Endothelial cell of umbilical vein (primary cell): ENCODE measurements at regions not wholly inside any gene's neighbourhood (a gene's known extent, or its start where the extent isn't known, plus 50 kb on each side); places are given as distances from the start of the nearest gene placed in this dataset.

Experiments used
- BruUV-seq: library from RNA; stranded (reverse); fragments of 400-500 nt; replicated peaks from 2 replicates; lab custom pipeline; 2021; lab: Mats Ljungman, UMichigan
- CTCF ChIA-PET: fragments of 300-600, 350-600 bp; sonication (Branson Sonifier 250); formaldehyde crosslinking; loops from one replicate; lab custom pipeline; 2021; ENCODE audit warnings: antibody characterized with exemption, inconsistent platforms; lab: Charles Lee
- POLR2A ChIA-PET: fragments of 300-600, 350-600 bp; sonication (Branson Sonifier 250); formaldehyde crosslinking; loops from one replicate; lab custom pipeline; 2021; ENCODE audit warnings: antibody characterized with exemption, inconsistent platforms; lab: Charles Lee
- DNase-seq: peaks from one replicate; pipeline ENCODE4 v3.0.0-alpha.2; 2011; ENCODE audit warnings: low read depth, low spot score
- FAIRE-seq: peaks from 2 replicates; lab custom pipeline; 2011; peaks lifted over from hg19 to GRCh38; lab: Jason Lieb, UNC
- H2AFZ ChIP-seq: 2 replicates; pipeline ENCODE4 v1.6.0; 2012; ENCODE audit warnings: low read depth, low read length, control low read depth, inconsistent platforms
- H3K27ac ChIP-seq: 2 replicates; pipeline ENCODE4 v1.5.1; 2011; ENCODE audit warnings: low read depth, mild to moderate bottlenecking, control low read depth, low read length, moderate library complexity; ENCODE audit not compliant: insufficient read depth
- H3K27me3 ChIP-seq, 2 experiments: 2 replicates each; pipeline versions ENCODE4 v1.6.0 to v1.6.1; 2011; ENCODE audit warnings: low read length in 2 of 2, mixed read lengths in 1 of 2; ENCODE audit not compliant: control insufficient read depth in 2 of 2, insufficient read depth in 2 of 2
- H3K36me3 ChIP-seq, 2 experiments: 2 replicates in 1 of 2; 3 replicates in 1 of 2; pipeline ENCODE4 v1.5.1; 2011; ENCODE audit warnings: low read length in 2 of 2, mild to moderate bottlenecking in 1 of 2, moderate library complexity in 1 of 2; ENCODE audit not compliant: control insufficient read depth in 2 of 2, insufficient read depth in 2 of 2; ENCODE audit errors: extremely low read depth in 1 of 2
- H3K4me1 ChIP-seq: 3 replicates; pipeline ENCODE4 v1.5.1; 2011; ENCODE audit warnings: mild to moderate bottlenecking, low read length; ENCODE audit not compliant: control insufficient read depth, insufficient read depth; ENCODE audit errors: extremely low read depth
- H3K4me2 ChIP-seq: 2 replicates; pipeline ENCODE4 v1.6.1; 2011; ENCODE audit warnings: low read length, control low read depth, mixed read lengths; ENCODE audit not compliant: insufficient read depth
- H3K4me3 ChIP-seq, 3 experiments: fragments of 200-600 bp in 1 of 3; sonication (generic), shearing (Covaris generic) in 1 of 3; replicated peaks in 1 of 3; 2 replicates each; pipeline ENCODE4 v1.5.1; 2011 to 2016; ENCODE audit warnings: control low read depth in 3 of 3, low read length in 3 of 3, mild to moderate bottlenecking in 2 of 3, inconsistent platforms in 1 of 3, low read depth in 1 of 3, moderate library complexity in 1 of 3; ENCODE audit not compliant: insufficient read depth in 1 of 3
- H3K79me2 ChIP-seq: 2 replicates; pipeline ENCODE4 v1.6.0; 2012; ENCODE audit warnings: low read length, inconsistent platforms; ENCODE audit not compliant: control insufficient read depth, insufficient read depth
- H3K9ac ChIP-seq: replicated peaks from 2 replicates; pipeline ENCODE3; 2011; ENCODE audit warnings: low read length, control low read depth; ENCODE audit not compliant: insufficient read depth; ENCODE audit errors: extremely low read depth
- H3K9me1 ChIP-seq: replicated peaks from 3 replicates; pipeline ENCODE4 v1.6.0; 2011; ENCODE audit warnings: mild to moderate bottlenecking, low read length; ENCODE audit not compliant: control insufficient read depth, insufficient read depth; ENCODE audit errors: extremely low read depth
- H3K9me3 ChIP-seq: replicated peaks from 2 replicates; pipeline ENCODE4 v1.5.1; 2012; ENCODE audit warnings: low read length, inconsistent platforms; ENCODE audit not compliant: control insufficient read depth, insufficient read depth
- H4K20me1 ChIP-seq: replicated peaks from 2 replicates; pipeline ENCODE3; 2011; ENCODE audit warnings: mild to moderate bottlenecking, low read length; ENCODE audit not compliant: control insufficient read depth, insufficient read depth; ENCODE audit errors: extremely low read depth
- EZH2 ChIP-seq: IDR thresholded peaks from 2 replicates; pipeline ENCODE4 v1.6.1; 2012; ENCODE audit warnings: borderline replicate concordance, low read depth, mild to moderate bottlenecking, moderate library complexity, low read length, inconsistent platforms; ENCODE audit not compliant: severe bottlenecking
- FOS ChIP-seq: IDR thresholded peaks from 2 replicates; pipeline ENCODE4 v1.6.1; 2011; ENCODE audit warnings: mild to moderate bottlenecking, low read length, moderate library complexity, borderline replicate concordance; ENCODE audit not compliant: insufficient read depth
- GATA2 ChIP-seq: IDR thresholded peaks from 2 replicates; pipeline ENCODE4 v1.7.0; 2011; ENCODE audit warnings: low read depth, mild to moderate bottlenecking, moderate library complexity, mixed read lengths, low read length; ENCODE audit not compliant: insufficient read length, insufficient read depth
- JUN ChIP-seq: IDR thresholded peaks from 2 replicates; pipeline ENCODE4 v1.6.1; 2011; ENCODE audit warnings: borderline replicate concordance, low read depth; ENCODE audit not compliant: insufficient read length, insufficient read depth
- MYC ChIP-seq: IDR thresholded peaks from one replicate; pipeline ENCODE4 v1.6.1; 2011; ENCODE audit warnings: mild to moderate bottlenecking, low read depth, low read length
- POLR2A ChIP-seq: IDR thresholded peaks from 2 replicates; pipeline ENCODE4 v1.6.1; 2012; ENCODE audit warnings: low read depth, mild to moderate bottlenecking, control low read depth, low read length
- dilution Hi-C: fragments of 300-500 bp; cut with MboI; formaldehyde crosslinking; loops from one replicate; pipeline ENCODE4 v1.15.0; 2019; ENCODE audit warnings: low sequenced_read_pairs; ENCODE audit not compliant: extremely low pct_ligation_motif_present
- intact Hi-C: fragments of 100-400 bp; cut with micrococcal nuclease; formaldehyde crosslinking; loops from one replicate; pipeline ENCODE4 v1.10.0; 2022
- TF ChIP-seq, protein P1 (sequence below), 2 donors: IDR thresholded peaks; 1 replicate in 1 of 2; 2 replicates in 1 of 2; pipeline ENCODE4 v1.5.1; 2011; ENCODE audit warnings: low read length in 2 of 2, mild to moderate bottlenecking in 2 of 2, moderate library complexity in 2 of 2, control low read depth in 1 of 2, inconsistent platforms in 1 of 2, low read depth in 1 of 2; ENCODE audit not compliant: insufficient read depth in 1 of 2; ENCODE audit errors: extremely low read depth in 1 of 2
- TF ChIP-seq, protein P2 (sequence below): IDR thresholded peaks from 2 replicates; pipeline ENCODE4 v1.6.1; 2011; ENCODE audit not compliant: insufficient read depth, insufficient read length

DNA sequence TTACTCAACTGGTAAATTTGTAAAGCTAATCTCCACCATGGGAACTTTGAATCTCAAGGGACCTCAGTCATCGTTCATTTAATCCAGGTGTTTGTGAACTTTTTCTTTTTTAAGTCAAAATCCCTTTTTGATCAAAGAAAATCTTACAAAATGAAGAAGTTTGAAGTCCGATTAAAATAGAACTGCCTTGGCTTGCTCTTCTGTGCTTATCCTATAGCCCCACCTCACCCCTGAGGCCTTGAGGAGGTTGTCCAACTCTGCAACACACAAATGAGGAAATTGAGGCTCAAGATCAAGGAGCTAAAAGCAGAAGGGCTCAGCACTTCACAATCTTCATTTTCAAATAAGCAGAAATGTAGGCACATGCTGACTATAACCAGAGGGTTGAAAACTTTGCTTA, 240.3 kb upstream of the SFRP2 start:
- Histone ChIP-seq H3K27ac (no peak overlapping the region), H2AFZ (no peak overlapping the region), H3K79me2 (no peaks in the 10 kb centered on the region), H3K36me3 (no peaks in the 10 kb centered on the region), H3K9me3 (peaks cover 4% of the 10 kb centered on the region), H3K4me2 (no peak overlapping the region), H3K4me1 (no peaks in the 10 kb centered on the region), H3K27me3 (no peaks in the 10 kb centered on the region), H3K9me1 (no peaks in the 10 kb centered on the region), H3K4me3 (no peak overlapping the region), H3K9ac (no peak overlapping the region), H4K20me1 (no peaks in the 10 kb centered on the region)
- FAIRE-seq (no peak), DNase-seq (no peak)
- dilution Hi-C loops, result no loop called here
- no peak for TF ChIP-seq EZH2
- TF ChIP-seq, protein P1, sequence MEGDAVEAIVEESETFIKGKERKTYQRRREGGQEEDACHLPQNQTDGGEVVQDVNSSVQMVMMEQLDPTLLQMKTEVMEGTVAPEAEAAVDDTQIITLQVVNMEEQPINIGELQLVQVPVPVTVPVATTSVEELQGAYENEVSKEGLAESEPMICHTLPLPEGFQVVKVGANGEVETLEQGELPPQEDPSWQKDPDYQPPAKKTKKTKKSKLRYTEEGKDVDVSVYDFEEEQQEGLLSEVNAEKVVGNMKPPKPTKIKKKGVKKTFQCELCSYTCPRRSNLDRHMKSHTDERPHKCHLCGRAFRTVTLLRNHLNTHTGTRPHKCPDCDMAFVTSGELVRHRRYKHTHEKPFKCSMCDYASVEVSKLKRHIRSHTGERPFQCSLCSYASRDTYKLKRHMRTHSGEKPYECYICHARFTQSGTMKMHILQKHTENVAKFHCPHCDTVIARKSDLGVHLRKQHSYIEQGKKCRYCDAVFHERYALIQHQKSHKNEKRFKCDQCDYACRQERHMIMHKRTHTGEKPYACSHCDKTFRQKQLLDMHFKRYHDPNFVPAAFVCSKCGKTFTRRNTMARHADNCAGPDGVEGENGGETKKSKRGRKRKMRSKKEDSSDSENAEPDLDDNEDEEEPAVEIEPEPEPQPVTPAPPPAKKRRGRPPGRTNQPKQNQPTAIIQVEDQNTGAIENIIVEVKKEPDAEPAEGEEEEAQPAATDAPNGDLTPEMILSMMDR (IDR thresholded peaks at IDR 0.05; ENCODE audit: extremely low read depth in 1 of 2, insufficient read depth in 1 of 2, low read depth in 1 of 2, low read length in 2 of 2), result no peak
- no peak for TF ChIP-seq FOS
- no peak for TF ChIP-seq POLR2A
- TF ChIP-seq, protein P2, sequence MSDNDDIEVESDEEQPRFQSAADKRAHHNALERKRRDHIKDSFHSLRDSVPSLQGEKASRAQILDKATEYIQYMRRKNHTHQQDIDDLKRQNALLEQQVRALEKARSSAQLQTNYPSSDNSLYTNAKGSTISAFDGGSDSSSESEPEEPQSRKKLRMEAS, result no peak
- no peak for TF ChIP-seq GATA2
- no peak for TF ChIP-seq MYC
- no peak for TF ChIP-seq JUN
- ChIA-PET CTCF (no interaction called here), POLR2A (no interaction called here)
- intact Hi-C loops, result no loop called here
- BruUV-seq, result no TSS peak
